C4-2B (cell line): ENCODE measurements at regions not wholly inside any gene's neighbourhood (a gene's known extent, or its start where the extent isn't known, plus 50 kb on each side); places are given as distances from the start of the nearest gene placed in this dataset.

Experiments used
- CTCF ChIP-seq: fragments of 450-650 bp; conservative IDR thresholded peaks from 2 replicates; pipeline ENCODE4 v1.5.1; 2017; ENCODE audit warnings: mild to moderate bottlenecking
- ZFX ChIP-seq: fragments of 450-650 bp; IDR thresholded peaks from 2 replicates; pipeline ENCODE4 v1.6.1; 2017

- TF ChIP-seq CTCF = no peak
- TF ChIP-seq ZFX = no peak
Measured at GRCh38 chr4:11669156-11669555, 240.5 kb upstream of the HS3ST1 start.
